SK-N-SH treated with all-trans-retinoic acid at 6 μM for 48 hours (cell line): ENCODE measurements at regions not wholly inside any gene's neighbourhood (a gene's known extent, or its start where the extent isn't known, plus 50 kb on each side); places are given as distances from the start of the nearest gene placed in this dataset.

ENCODE experiments used
- ATAC-seq: fragments of 200-7000 bp; cut with Tn5 transposase; 3 replicates; pipeline ENCODE4 v1.9.1; 2020; ENCODE audit warnings: mild to moderate bottlenecking, moderate library complexity
- ARNTL ChIP-seq: fragments of 450-650 bp; formaldehyde crosslinking; IDR thresholded peaks from 2 replicates; pipeline ENCODE4 v1.5.0; 2020; ENCODE audit warnings: low read depth, mild to moderate bottlenecking, moderate library complexity, borderline replicate concordance
- BACH2 ChIP-seq: fragments of 250-450 bp; sonication (Bioruptor Pico); IDR thresholded peaks from 2 replicates; pipeline ENCODE4 v1.9.0; 2021; ENCODE audit warnings: mild to moderate bottlenecking, borderline replicate concordance
- CSDC2 ChIP-seq: fragments of 250-450 bp; sonication (Bioruptor Pico); IDR thresholded peaks from 2 replicates; pipeline ENCODE4 v1.5.0; 2020; ENCODE audit warnings: mild to moderate bottlenecking, moderate library complexity
- CSRNP3 ChIP-seq: fragments of 250-450 bp; sonication (Bioruptor Pico); IDR thresholded peaks from 2 replicates; pipeline ENCODE4 v1.5.1; 2021; ENCODE audit warnings: mild to moderate bottlenecking, moderate library complexity
- ESRRG ChIP-seq: fragments of 250-450 bp; sonication (Bioruptor Pico); IDR thresholded peaks from 2 replicates; pipeline ENCODE4 v1.6.1; 2021; ENCODE audit warnings: mild to moderate bottlenecking
- GLIS3 ChIP-seq: fragments of 250-450 bp; sonication (Bioruptor Pico); IDR thresholded peaks from 2 replicates; pipeline ENCODE4 v1.5.0; 2020; ENCODE audit warnings: mild to moderate bottlenecking, moderate library complexity
- ISL1 ChIP-seq: fragments of 250-450 bp; sonication (Bioruptor Pico); IDR thresholded peaks from 2 replicates; pipeline ENCODE4 v2.1.2; 2022; ENCODE audit warnings: mild to moderate bottlenecking, moderate library complexity
- OSR1 ChIP-seq: fragments of 250-450 bp; sonication (Bioruptor Pico); IDR thresholded peaks from 2 replicates; pipeline ENCODE4 v1.8.0; 2022; ENCODE audit warnings: moderate library complexity, mild to moderate bottlenecking, inconsistent platforms
- PATZ1 ChIP-seq: fragments of 250-450 bp; sonication (Bioruptor Pico); IDR thresholded peaks from 2 replicates; pipeline ENCODE4 v1.8.0; 2020; ENCODE audit warnings: mild to moderate bottlenecking, moderate library complexity, borderline replicate concordance
- POU6F1 ChIP-seq: fragments of 250-450 bp; sonication (Bioruptor Pico); IDR thresholded peaks from 2 replicates; pipeline ENCODE4 v1.8.0; 2021; ENCODE audit warnings: low read depth, mild to moderate bottlenecking, moderate library complexity, borderline replicate concordance
- PPARA ChIP-seq: fragments of 250-450 bp; sonication (Bioruptor Pico); IDR thresholded peaks from 2 replicates; pipeline ENCODE4 v1.5.0; 2020; ENCODE audit warnings: mild to moderate bottlenecking, borderline replicate concordance
- RARB ChIP-seq: fragments of 250-450 bp; sonication (Bioruptor Pico); IDR thresholded peaks from 2 replicates; pipeline ENCODE4 v1.8.0; 2021; ENCODE audit warnings: mild to moderate bottlenecking, moderate library complexity
- SNAI2 ChIP-seq: fragments of 250-450 bp; sonication (Bioruptor Pico); IDR thresholded peaks from 2 replicates; pipeline ENCODE4 v1.5.0; 2020; ENCODE audit warnings: mild to moderate bottlenecking, moderate library complexity
- TCF4 ChIP-seq: fragments of 250-450 bp; sonication (Bioruptor Pico); IDR thresholded peaks from 2 replicates; pipeline ENCODE4 v1.8.0; 2021; ENCODE audit warnings: mild to moderate bottlenecking, moderate library complexity, borderline replicate concordance
- TOX ChIP-seq: fragments of 250-450 bp; sonication (Bioruptor Pico); IDR thresholded peaks from 2 replicates; pipeline ENCODE4 v1.8.0; 2021; ENCODE audit warnings: mild to moderate bottlenecking, moderate library complexity, borderline replicate concordance
- TSHZ2 ChIP-seq: fragments of 250-450 bp; sonication (Bioruptor Pico); IDR thresholded peaks from 2 replicates; pipeline ENCODE4 v1.5.0; 2020; ENCODE audit warnings: mild to moderate bottlenecking, moderate library complexity
- ZC3H10 ChIP-seq: fragments of 250-450 bp; sonication (Bioruptor Pico); IDR thresholded peaks from 2 replicates; pipeline ENCODE4 v1.5.1; 2021; ENCODE audit warnings: mild to moderate bottlenecking, moderate library complexity
- ZFP3 ChIP-seq: fragments of 250-450 bp; sonication (Bioruptor Pico); IDR thresholded peaks from 2 replicates; pipeline ENCODE4 v1.5.0; 2020; ENCODE audit warnings: mild to moderate bottlenecking, moderate library complexity
- ZFP30 ChIP-seq: fragments of 450-650 bp; formaldehyde crosslinking; IDR thresholded peaks from 2 replicates; pipeline ENCODE4 v1.5.0; 2022; ENCODE audit warnings: mild to moderate bottlenecking, moderate library complexity
- ZNF565 ChIP-seq: fragments of 450-650 bp; formaldehyde crosslinking; conservative IDR thresholded peaks from 2 replicates; pipeline ENCODE4 v1.5.0; 2020; ENCODE audit warnings: low read depth, mild to moderate bottlenecking, moderate library complexity
- ZNF70 ChIP-seq: fragments of 450-650 bp; formaldehyde crosslinking; IDR thresholded peaks from 2 replicates; pipeline ENCODE4 v1.5.0; 2020; ENCODE audit warnings: mild to moderate bottlenecking, moderate library complexity
- ZNF8 ChIP-seq: fragments of 450-650 bp; formaldehyde crosslinking; IDR thresholded peaks from 2 replicates; pipeline ENCODE4 v1.5.0; 2020; ENCODE audit warnings: mild to moderate bottlenecking, moderate library complexity

GRCh38 chr6:114595186-114595585 lies 252.4 kb upstream of the HS3ST5 start:
- TF ChIP-seq GLIS3 (CRISPR knock-in tag) = no peak
- no peak for ATAC-seq

- ATAC-seq = no peak
- TF ChIP-seq ZC3H10 (no peak), ZFP3 (CRISPR knock-in tag) (no peak), ARNTL (no peak), TOX (no peak), ISL1 (CRISPR knock-in tag) (no peak), CSDC2 (CRISPR knock-in tag) (no peak), ZNF8 (CRISPR knock-in tag) (no peak), ZNF565 (no peak), PATZ1 (CRISPR knock-in tag) (no peak)
- TF ChIP-seq, all 23 proteins: peak for 0
Measured at GRCh38 chr6:114592506-114592905, 249.7 kb upstream of the HS3ST5 start.

GRCh38 chr6:114588726-114589125 lies 245.9 kb upstream of the HS3ST5 start:
- TF ChIP-seq OSR1 (CRISPR knock-in tag) (no peak), TSHZ2 (no peak), ESRRG (CRISPR knock-in tag) (no peak), TOX (no peak), ISL1 (CRISPR knock-in tag) (no peak), GLIS3 (CRISPR knock-in tag) (no peak), POU6F1 (CRISPR knock-in tag) (no peak), ZFP30 (CRISPR knock-in tag) (no peak), ZNF70 (CRISPR knock-in tag) (no peak), ARNTL (no peak), SNAI2 (CRISPR knock-in tag) (no peak), ZFP3 (CRISPR knock-in tag) (no peak), ZNF8 (CRISPR knock-in tag) (no peak), BACH2 (no peak), CSDC2 (CRISPR knock-in tag) (no peak), ZC3H10 (no peak), CSRNP3 (CRISPR knock-in tag) (no peak)
- no peak for ATAC-seq

GRCh38 chr6:114586298-114586697 lies 243.5 kb upstream of the HS3ST5 start:
- ATAC-seq = no peak
- TF ChIP-seq CSRNP3 (CRISPR knock-in tag) (no peak), GLIS3 (CRISPR knock-in tag) (no peak), ZNF70 (CRISPR knock-in tag) (no peak), TOX (no peak), SNAI2 (CRISPR knock-in tag) (no peak), RARB (no peak), ESRRG (CRISPR knock-in tag) (no peak), ZFP30 (CRISPR knock-in tag) (no peak), ZNF8 (CRISPR knock-in tag) (no peak), ZFP3 (CRISPR knock-in tag) (no peak), TSHZ2 (no peak), ZNF565 (no peak), POU6F1 (CRISPR knock-in tag) (no peak), TCF4 (CRISPR knock-in tag) (no peak), CSDC2 (CRISPR knock-in tag) (no peak), PPARA (CRISPR knock-in tag) (no peak), ARNTL (no peak)
